ENCODE measurements at regions not wholly inside any gene's neighbourhood (a gene's known extent, or its start where the extent isn't known, plus 50 kb on each side); places are given as distances from the start of the nearest gene placed in this dataset.
"Not testable (repeated sequence)": the region's sequence is repeated elsewhere in the genome, so short reads cannot be mapped to it uniquely, and the experiment has no call there.

DNA sequence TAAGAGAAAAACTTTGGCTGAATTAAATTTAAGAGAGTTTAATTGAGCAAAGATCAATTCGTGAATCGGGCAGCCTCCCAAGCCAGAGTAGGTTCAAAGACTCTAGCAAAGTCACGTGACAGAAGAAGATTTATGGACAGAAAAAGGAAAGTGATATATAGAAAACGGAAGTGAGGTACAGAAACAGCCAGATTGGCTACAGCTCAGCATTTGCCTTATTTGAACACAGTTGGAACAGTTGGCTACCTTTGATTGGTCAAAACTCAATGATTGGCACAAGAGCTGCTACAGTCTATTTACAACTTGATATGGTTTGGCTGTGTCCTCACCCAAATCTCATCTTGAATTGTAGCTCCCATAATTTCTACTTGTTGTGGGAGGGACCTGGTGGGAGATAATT, 102.6 kb downstream of the PLG start:
- no peak for DNase-seq (ENCODE audit: low read depth in 2 of 2)

DNA sequence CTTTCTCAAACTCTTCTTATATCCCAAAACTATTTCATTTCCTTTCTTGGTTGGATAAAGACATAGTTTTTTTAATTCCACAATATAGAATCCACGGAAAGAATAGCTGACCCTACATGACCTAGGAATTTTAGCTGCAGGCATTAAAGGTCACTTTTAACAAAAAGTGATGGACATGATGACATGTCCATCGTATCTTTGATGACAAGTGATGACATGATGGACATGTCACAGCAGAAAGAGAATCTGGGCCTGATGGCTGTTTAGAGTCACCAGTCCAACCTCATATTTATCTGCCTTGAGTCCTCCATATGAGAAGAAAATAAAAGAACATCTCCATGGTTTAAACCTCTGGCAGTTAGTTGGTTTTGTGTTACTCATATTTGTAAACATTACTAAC, 106.2 kb downstream of the PLG start:
- no peak for DNase-seq (ENCODE audit: low read depth in 2 of 2)

DNA sequence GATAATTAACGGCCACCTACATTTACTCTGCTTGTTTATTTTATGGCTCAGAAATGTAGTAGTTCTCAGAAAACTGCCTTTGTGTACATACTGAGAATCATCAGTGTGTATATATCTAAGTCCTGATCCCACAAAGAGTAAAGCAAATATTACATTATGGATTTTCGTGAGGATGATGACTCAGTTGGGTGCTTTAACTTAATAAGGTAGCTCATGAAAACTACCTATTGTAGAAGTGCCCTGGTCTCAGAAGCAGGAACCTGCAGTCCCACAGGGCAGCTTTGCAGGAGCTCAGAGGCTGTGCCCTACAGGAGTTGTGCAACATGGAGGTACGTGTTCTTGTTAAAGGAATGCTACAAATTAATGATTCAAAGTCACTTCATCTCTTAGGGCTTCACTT, 108.2 kb downstream of the PLG start:
- no peak for DNase-seq (ENCODE audit: low read depth in 2 of 2)

DNA sequence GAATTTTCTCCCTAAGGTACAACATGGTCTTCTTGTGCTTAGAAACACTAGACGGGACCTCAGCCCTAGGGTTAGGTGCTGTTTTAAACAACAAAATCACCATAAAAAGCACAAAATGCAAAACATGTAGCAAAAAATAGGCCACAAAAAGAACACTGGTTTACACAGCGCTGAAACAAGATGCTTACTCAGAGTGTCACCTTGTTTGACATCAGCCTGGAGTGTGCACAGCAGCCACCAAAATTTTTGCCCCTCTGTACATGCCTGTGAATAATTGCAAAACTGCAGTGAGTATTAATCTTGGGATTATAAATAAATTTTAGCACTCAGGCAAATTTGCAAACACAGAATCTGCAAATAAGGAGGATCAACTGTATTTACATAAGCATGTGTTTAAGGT, 110.1 kb downstream of the PLG start:
- no peak for DNase-seq (ENCODE audit: low read depth in 2 of 2)

DNA sequence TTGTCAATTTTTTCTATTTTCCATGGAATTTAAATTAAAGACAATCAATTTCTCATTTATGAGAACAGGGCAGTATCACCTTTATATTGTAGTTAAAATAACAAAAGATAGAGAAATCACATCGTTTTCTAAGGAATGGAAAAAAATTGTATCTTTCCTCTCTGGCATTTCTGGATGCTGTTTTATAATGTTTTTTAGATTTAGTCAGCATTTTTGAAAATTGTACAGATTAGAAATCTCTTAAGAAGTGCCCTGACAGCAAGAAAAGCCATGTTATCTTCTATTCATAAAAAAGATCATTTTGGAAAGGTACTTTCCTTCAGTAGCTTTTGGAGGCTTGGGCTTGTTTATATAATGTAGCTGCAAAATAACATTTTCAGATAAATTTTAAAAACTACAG, 116.9 kb downstream of the PLG start:
- DNase-seq (ENCODE audit: low read depth in 2 of 2), result no peak

DNA sequence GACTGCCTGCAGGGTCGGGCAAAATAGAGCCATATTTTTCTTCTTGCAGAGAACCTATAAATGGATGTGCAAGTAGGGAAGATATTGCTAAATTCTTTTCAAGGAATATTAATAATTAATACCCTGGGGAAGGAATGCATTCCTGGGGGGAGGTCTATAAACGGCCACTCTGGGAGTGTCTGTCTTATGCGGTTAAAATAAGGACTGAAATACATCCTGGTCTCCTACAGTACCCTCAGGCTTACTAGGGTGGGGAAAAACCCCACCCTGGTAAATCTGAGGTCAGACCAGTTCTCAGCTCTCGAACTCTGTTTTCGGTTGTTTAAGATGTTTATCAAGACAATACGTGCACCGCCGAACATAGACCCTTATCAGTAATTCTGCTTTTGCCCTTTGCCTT, 118.6 kb downstream of the PLG start:
- not testable (repeated sequence) for DNase-seq (ENCODE audit: low read depth in 2 of 2)

DNA sequence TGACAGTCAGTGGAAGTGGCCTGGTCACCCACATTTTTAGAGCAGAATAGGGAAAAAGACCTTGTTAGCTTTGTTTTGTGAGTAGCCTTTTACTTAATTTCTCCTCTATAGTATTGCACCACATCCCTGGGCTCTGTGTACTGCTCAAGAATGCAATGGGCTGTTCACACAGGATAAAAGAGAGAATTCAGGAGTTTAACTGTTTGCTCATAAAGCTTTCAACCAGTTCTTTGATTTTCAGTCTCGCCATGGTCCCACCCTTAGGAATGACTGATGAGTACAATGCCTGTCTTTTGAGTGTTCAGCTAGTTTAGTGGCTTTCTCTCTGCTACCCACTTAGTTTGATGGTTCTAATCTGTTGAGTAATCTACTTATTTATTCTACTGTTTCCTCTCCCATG, 129.7 kb downstream of the PLG start:
- DNase-seq (ENCODE audit: low read depth in 2 of 2), result no peak

DNA sequence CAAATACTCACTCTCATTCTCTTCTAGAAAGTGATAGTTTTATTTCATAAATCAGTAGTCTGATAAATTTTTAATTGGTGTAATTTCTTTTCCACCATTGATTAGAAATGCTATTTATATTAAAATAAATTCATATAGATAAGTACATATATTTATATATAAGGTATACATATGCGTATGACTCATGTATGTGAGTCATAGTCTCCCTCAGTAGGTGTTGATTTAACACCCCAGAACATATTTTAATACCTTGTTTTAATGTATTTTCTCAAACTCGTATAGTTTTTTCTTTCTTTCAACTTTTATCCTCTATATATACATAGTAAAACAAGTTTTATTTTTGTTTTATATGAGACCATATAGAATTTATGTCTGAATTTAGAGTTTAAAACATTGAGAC, 130.4 kb downstream of the PLG start:
- no peak for DNase-seq (ENCODE audit: low read depth in 2 of 2)

DNA sequence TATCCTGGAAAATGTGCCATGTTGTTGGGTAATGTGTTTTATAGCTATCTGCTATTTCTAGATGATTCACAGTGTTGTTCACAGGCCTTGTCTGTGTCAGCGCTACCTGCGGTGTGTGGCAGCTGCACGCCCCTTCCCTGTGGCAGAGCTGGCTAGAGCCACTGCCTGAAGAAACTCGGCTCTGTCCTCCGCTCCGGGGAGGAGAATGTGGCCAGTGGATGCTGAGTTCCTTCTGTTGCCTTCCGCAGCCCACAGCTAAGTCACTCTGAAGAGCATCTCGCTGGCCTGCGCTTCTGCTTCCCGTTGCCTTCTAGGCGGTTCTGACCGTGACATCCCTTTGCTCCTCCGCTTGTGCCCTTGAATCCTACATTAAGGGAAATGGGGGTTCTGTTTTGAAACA, 135.1 kb downstream of the PLG start:
- no peak for DNase-seq (ENCODE audit: low read depth in 2 of 2)

DNA sequence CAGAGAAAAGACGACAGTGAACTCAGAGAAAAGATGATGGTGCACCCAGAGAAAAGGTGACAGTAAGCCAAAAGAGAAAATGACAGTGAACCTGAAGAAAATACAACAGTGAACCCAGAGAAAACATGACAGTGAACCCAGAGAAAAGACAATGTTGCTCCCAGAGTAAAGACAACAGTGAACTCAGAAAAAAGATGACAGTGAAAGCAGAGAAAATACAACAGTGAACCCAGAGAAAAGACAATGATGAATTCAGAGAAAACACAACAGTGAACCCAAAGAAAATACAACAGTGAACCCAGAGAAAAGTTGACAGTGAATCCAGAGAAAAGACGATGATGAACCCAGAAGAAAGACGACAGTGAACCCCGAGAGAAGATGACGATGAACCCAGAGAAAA, 140.5 kb upstream of the MAP3K4 start:
- no peak for DNase-seq (ENCODE audit: low read depth in 2 of 2)

DNA sequence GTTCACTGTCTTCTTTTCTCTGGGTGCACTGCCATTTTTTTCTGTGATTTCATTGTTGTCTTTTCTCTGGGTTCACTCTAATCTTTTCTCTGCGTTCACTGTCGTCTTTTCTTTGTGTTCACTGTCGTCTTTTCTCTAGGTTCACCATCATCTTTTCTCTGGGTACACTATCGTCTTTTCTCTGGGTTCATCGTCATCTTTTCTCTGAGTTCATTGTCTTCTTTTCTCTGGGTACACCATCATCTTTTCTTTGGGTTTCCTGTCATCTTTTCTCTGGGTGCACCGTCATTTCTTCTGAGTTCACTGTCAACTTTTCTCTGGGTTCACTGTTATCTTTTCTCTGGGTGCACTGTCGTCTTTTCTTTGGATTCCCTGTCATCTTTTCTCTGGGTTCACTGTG, 137.6 kb upstream of the MAP3K4 start:
- DNase-seq (ENCODE audit: low read depth in 2 of 2), result no peak

DNA sequence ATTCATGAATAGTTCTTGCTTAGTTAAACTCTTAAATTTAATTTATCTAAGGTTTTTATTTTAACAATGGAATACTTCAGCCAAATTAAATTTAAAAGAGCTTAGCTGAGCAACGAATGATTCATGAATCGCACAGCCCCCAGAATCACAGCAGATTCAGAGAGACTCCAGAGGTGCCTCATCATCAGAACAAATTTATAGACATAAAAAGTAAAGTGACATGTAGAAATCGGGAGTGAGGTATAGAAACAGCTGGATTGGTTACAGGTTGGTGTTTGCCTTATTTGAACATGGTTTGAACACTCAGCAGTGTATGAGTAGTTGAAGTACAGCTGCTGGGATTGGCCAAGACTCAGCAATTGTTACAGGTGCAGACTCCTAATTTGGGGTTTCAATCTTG, 132.7 kb upstream of the MAP3K4 start:
- no peak for DNase-seq (ENCODE audit: low read depth in 2 of 2)

DNA sequence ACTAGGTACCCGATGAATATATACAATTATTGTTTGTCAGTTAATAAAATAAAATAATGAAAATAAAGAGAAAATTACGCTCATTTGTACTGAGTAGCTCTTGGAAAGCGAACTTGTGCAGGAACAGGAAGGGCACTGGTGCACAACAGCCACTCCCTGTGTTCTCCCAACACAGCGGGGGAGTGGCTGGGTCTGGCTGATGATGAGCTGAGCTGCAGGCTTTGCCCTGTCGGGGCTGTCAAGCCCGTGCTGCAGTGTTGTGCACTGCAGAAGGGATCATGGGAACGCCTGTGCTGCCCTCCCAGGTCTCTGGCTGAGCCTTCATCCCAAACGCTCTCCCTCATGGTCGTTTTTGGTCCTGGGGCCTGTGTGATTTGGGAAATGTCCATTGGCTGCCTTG, 131.7 kb upstream of the MAP3K4 start:
- DNase-seq (ENCODE audit: low read depth in 2 of 2), result no peak

DNA sequence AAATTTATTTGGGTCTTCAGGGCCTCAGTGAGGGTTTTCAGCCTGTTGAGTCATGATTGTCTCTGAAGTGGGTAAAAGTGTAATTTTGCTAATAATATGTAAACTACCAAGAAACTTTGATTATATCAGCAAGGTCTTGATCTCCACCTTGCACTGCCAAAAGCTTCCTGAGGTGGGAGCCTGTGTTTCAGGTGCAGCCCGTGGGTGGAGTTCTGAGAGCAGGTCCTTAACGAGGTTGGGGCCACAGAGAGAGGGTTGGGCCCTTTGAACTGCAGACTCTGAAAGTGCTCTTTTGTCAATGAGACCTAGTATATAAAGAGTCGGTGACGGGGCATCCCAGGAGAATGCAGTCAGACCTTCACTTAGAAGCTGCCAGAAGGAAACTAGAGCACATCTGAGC, 129.7 kb upstream of the MAP3K4 start:
- no peak for DNase-seq (ENCODE audit: low read depth in 2 of 2)

DNA sequence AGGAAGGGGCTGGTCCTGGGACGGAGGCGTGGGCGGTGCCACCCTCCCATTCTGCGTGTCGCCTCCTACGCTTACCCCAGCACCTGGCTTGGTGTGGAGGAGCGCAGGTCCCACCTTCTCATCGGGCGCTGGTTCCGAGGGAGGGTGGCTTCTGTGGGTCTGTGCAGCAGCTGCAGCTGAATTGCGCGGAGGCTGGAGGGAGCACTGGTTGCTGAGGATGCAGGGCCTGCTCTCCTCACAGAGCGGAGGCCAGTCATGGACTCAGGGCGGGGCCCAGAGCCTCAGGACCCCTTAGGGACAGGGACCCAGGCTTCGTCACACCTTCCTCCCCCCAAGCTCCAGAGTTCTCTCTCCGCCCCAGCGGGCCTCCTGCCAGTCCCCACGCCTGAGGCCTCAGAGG, 127.8 kb upstream of the MAP3K4 start:
- DNase-seq (ENCODE audit: low read depth in 2 of 2), result no peak

DNA sequence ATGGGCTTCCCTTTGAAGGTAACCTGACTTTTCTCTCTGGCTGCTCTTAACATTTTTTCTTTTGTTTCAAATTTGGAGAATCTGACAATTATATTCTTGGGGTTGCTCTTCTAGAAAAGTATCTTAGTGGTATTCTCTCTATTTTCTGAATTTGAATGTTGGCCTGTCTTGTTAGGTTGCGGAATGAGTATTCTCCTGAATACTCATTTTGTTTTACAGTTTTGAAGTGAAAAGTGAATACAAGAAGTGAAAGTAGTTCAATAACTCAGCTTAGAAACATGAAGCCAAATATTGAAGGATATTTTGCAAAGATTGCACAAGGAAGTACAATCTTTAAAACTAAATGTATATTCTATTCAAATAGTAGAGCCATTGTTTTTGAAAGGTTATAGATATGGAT, 120.2 kb upstream of the MAP3K4 start:
- DNase-seq (ENCODE audit: low read depth in 2 of 2), result no peak

DNA sequence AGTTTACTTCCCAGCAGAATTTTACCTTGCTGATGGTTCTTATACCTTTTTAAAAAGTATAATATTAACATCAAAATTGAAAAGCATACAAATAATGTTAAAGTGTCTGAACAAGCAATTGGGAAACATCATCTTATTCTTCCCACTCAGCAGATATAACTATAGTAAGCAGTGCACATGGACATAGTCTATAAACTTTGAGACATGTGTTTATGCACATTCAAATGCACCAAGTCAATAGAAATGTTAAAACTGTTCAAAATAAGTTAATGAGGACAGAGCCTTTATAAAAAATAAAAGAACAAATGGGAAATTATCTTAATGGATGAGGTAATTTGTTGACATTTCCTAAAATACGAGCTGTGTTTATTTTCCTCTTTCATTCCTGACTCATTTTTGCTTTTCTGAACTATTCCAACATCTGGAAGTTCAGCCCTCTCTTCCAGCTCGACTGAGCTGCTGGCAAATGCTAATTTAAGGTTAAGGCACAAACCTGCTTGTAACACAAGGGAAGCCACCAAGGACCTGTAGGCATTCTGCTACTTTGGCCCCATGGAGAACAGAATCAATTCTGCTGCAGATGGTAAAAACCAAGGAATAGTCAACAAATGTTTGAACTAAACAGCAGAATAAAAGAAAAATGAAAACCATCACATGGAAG, 110.3 kb upstream of the MAP3K4 start:
- DNase-seq (ENCODE audit: low read depth in 2 of 2), result no peak

DNA sequence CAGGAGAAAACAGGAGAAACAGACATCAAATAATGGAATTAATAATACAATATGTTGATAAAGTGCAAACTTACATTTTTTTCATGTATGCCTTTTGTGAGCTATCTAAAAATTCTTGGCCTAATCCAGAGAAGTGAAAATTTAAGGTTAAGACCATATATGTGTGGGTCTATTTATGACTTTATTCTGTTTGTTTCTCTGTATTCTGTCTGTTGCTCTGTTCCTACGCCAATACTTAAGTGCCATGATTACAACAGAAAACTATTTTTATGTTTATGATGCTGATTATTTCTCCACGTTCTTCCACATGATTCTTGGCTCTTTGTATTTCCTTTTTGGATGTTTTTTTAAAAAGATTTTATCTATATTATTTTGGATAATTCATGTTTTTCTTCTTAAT, 109.6 kb upstream of the MAP3K4 start:
- DNase-seq (ENCODE audit: low read depth in 2 of 2), result no peak

DNA sequence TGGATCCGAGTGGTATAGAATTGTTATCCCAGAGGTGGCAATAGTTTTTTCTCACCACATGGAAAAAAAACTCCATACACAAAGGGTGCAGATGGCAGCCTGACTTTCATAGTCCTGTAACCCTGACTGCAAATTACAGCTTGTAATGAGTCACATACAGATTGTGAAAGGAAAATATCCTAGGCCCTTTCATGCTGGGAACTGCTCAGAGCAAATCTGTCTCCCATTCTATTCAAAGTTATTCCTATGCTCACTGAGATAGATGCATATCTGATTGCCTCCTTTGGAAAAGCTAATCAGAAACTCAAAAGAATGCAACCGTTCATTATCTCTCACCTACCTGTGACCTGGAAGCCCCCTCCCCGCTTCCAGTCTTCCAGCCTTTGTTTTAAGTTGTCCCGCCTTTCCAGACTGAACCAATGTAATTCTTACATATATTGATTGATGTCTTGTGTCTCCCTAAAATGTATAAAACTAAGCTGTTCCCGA, 108.7 kb upstream of the MAP3K4 start:
- DNase-seq (ENCODE audit: low read depth in 2 of 2), result no peak

DNA sequence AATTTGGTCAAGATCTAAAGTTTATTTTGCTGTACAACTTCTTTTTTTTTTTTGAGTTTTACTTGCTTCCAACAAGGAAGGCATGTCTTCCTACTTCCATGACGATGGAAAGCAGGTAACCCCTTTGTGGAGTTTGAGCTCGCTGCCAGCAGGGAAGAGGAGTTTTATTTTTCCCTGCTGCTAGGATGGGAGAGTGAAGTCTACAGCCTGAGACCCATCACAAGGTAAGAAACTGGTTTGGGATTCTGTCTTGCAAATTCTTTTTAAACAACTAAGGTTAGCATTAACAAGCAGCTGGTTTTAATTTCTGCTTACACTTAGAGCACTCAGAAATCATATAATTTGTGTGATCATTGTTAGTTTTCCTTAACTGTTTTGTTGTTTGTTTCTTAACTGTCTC, 108.0 kb upstream of the MAP3K4 start:
- no peak for DNase-seq (ENCODE audit: low read depth in 2 of 2)

DNA sequence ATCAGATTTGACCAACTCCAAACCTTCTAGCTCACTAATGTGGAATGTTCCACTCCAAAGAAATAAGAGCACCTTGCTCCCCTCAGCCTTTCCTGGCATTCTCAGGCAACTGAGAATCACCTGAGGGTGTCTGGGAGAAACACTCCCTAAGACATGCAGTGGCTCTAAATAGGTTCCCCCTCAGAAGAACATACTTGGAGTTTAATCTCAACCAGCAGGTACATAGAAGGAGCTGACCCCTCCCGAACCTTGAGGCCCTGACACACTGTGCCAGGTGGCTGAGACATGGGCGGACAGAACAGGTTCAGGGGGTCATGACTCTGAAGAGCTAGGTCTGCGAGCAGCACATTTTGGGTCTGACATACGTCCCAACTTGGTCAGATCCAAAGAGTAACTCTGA, 107.6 kb upstream of the MAP3K4 start:
- DNase-seq (ENCODE audit: low read depth in 2 of 2), result no peak

DNA sequence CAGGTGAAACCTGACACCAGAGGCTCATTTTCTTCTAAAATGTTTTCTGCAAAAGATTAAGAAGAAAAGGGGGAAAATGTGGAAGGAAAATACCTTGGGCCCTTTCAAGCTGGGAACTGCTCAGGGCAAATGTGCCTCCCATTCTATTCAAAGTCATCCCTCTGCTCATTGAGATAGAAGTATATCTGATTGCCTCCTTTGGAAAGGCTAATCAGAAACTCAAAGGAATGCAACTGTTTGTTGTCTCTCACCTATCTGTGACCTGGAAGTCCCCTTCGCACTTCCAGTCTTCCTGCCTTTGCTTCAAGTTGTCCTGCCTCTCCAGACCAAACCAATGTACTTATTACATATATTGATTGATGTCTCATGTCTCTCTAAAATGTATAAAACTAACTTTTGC, 102.4 kb upstream of the MAP3K4 start:
- DNase-seq (ENCODE audit: low read depth in 2 of 2), result not testable (repeated sequence)

DNA sequence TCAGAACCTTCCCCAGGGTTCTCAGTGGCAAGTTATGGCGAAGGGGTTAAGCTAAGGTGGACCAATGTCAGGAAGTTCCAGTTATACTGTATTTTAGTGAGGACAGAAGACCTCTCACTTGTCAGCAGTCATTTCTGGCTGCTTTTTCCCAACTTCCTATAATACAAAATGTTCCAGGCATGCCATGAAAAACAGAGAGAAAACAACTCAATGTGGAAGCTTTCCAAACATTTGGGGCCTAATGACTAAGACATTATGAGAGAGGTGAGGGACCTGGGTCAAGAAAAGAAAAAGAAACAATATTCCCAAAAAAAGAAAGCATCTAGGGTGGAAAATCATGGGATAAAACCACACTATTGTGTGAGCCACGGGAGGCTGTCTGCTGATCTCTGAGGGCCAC, 99.9 kb upstream of the MAP3K4 start:
- DNase-seq (ENCODE audit: low read depth in 2 of 2), result no peak

DNA sequence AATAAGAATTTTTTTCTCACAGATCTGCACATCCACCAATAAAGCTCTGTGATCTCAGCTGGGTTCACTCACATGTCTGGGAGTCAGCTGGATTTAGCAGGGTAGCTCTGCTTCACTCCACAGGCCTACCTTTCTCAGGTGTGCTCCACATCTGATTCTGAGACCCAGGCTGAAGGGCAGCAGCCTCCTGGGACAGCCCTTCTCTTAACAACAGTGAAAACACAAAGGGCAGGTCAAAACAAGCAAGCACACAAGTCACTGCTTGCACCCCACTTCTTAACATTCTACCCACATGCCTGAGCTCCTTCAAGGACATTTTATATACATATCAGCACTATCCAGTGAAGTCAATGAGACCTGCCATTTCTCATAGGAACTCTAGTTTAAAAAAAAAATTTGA, 96.0 kb upstream of the MAP3K4 start:
- DNase-seq (ENCODE audit: low read depth in 2 of 2), result no peak

Measured in stimulated activated CD8-positive, alpha-beta memory T cell treated with anti-CD3 and anti-CD28 coated beads, Interleukin-15, amount 100 ng/mL, for 4 hours (primary cell).